K562 (cell line): ENCODE measurements at regions not wholly inside any gene's neighbourhood (a gene's known extent, or its start where the extent isn't known, plus 50 kb on each side); places are given as distances from the start of the nearest gene placed in this dataset.

Experiments used
- COPS2 ChIP-seq: fragments of 450-650 bp; conservative IDR thresholded peaks from 2 replicates; pipeline ENCODE4 v1.6.1; 2016; ENCODE audit warnings: mild to moderate bottlenecking, moderate library complexity
- FUS ChIP-seq: fragments of 200-400 bp; formaldehyde crosslinking; optimal IDR thresholded peaks from 2 replicates; pipeline ENCODE3; 2017; ENCODE audit warnings: low read depth, low read length
- GTF2F1 ChIP-seq: IDR thresholded peaks from 2 replicates; pipeline ENCODE4 v1.6.1; 2011; ENCODE audit warnings: low read depth, low read length, improper control_type of control experiment
- HDAC2 ChIP-seq: fragments of 450-650 bp; IDR thresholded peaks from 2 replicates; pipeline ENCODE4 v1.6.1; 2016; ENCODE audit warnings: mild to moderate bottlenecking
- HNRNPLL ChIP-seq: fragments of 200-400 bp; formaldehyde crosslinking; IDR thresholded peaks from 2 replicates; pipeline ENCODE4 v1.6.1; 2017; ENCODE audit warnings: low read length, low read depth, mild to moderate bottlenecking; ENCODE audit not compliant: poor library complexity, severe bottlenecking
- KLF16 ChIP-seq: IDR thresholded peaks from 2 replicates; pipeline ENCODE4 v1.6.1; 2016; ENCODE audit warnings: antibody characterized with exemption
- NR4A1 ChIP-seq, 2 experiments: fragments of 250-450 bp in 1 of 2; fragments of 450-650 bp in 1 of 2; sonication (Bioruptor Pico) in 1 of 2; IDR thresholded peaks; 2 replicates each; pipeline versions ENCODE4 v1.4.0 to v1.6.1; 2016 to 2020; ENCODE audit warnings: mild to moderate bottlenecking in 2 of 2, missing compliant biosample characterization in 1 of 2, missing genetic modification characterization in 1 of 2, moderate library complexity in 1 of 2
- SIRT6 ChIP-seq: IDR thresholded peaks from one replicate; pipeline ENCODE4 v1.6.1; 2012; ENCODE audit warnings: low read depth, mild to moderate bottlenecking, control low read depth, inconsistent platforms, low read length, moderate library complexity
- TEAD4 ChIP-seq, 2 experiments: sonication (generic) in 1 of 2; formaldehyde crosslinking in 1 of 2; IDR thresholded peaks; 2 replicates each; pipeline versions ENCODE4 v1.6.1 to v1.8.0; 2012 to 2022; ENCODE audit warnings: borderline replicate concordance in 1 of 2, inconsistent platforms in 1 of 2, low read length in 1 of 2, mild to moderate bottlenecking in 1 of 2, missing genetic modification reagents in 1 of 2
- ZNF764 ChIP-seq: fragments of 250-450 bp; sonication (Bioruptor Pico); IDR thresholded peaks from 2 replicates; pipeline ENCODE4 v1.4.0; 2020; ENCODE audit warnings: low read depth, mild to moderate bottlenecking, moderate library complexity
- ZNF766 ChIP-seq: fragments of 200-800 bp; sonication (Bioruptor generic); conservative IDR thresholded peaks from 2 replicates; pipeline ENCODE4 v1.6.1; 2016; ENCODE audit warnings: missing genetic modification characterization, missing compliant biosample characterization
- TF ChIP-seq, protein P1 (sequence below): sonication (generic); formaldehyde crosslinking; IDR thresholded peaks from 2 replicates; pipeline ENCODE4 v1.8.0; 2022; ENCODE audit warnings: mild to moderate bottlenecking, missing genetic modification reagents
- TF ChIP-seq, protein P2 (sequence below): fragments of 250-450 bp; sonication (Bioruptor Pico); IDR thresholded peaks from 2 replicates; pipeline ENCODE4 v1.4.0; 2020; ENCODE audit warnings: mild to moderate bottlenecking, moderate library complexity
- TF ChIP-seq, protein P3 (sequence below): fragments of 450-650 bp; IDR thresholded peaks from 2 replicates; pipeline ENCODE4 v1.6.1; 2017; ENCODE audit warnings: antibody characterized with exemption
- TF ChIP-seq, protein P4 (sequence below): fragments of 250-450 bp; sonication (Bioruptor Pico); IDR thresholded peaks from 2 replicates; pipeline ENCODE4 v1.8.0; 2022; ENCODE audit warnings: inconsistent platforms, mild to moderate bottlenecking, moderate library complexity, borderline replicate concordance
- TF ChIP-seq, protein P5 (sequence below), 2 experiments: IDR thresholded peaks; 2 replicates each; pipeline ENCODE4 v1.6.1; 2011; ENCODE audit warnings: borderline replicate concordance in 1 of 2, control low read depth in 1 of 2, low read depth in 1 of 2, low read length in 1 of 2, mild to moderate bottlenecking in 1 of 2, mixed read lengths in 1 of 2, moderate library complexity in 1 of 2; ENCODE audit not compliant: insufficient read depth in 1 of 2, insufficient read length in 1 of 2, poor library complexity in 1 of 2, severe bottlenecking in 1 of 2; ENCODE audit errors: extremely low read depth in 1 of 2
- TF ChIP-seq, protein P6 (sequence below): fragments of 450-650 bp; IDR thresholded peaks from 2 replicates; pipeline ENCODE4 v1.6.1; 2016; ENCODE audit warnings: low read depth, mild to moderate bottlenecking, moderate library complexity

DNA sequence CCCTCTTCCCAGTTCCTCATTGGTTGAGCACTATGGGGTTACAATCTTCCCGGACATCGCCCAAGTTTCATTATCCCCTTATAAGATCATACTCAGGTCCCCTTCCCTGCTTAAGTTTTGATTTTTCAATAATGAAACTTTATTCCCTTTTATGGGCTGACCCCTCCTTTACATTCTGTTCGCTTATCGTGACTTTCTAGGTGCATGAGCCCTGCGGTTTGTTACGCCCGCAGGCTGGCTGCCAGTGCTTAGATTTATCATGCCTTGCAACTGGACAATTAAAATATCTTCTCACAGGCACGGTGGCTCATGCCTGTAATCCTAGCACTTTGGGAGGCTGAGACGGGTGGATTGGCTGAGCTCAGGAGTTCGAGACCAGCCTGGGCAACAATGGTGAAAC, 127.9 kb upstream of the FER start (continued):
- TF ChIP-seq, protein P1, sequence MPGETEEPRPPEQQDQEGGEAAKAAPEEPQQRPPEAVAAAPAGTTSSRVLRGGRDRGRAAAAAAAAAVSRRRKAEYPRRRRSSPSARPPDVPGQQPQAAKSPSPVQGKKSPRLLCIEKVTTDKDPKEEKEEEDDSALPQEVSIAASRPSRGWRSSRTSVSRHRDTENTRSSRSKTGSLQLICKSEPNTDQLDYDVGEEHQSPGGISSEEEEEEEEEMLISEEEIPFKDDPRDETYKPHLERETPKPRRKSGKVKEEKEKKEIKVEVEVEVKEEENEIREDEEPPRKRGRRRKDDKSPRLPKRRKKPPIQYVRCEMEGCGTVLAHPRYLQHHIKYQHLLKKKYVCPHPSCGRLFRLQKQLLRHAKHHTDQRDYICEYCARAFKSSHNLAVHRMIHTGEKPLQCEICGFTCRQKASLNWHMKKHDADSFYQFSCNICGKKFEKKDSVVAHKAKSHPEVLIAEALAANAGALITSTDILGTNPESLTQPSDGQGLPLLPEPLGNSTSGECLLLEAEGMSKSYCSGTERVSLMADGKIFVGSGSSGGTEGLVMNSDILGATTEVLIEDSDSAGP: no peak
- TF ChIP-seq ZNF764 (CRISPR knock-in tag) (no peak), ZNF766 (CRISPR knock-in tag) (no peak), FUS (no peak), SIRT6 (no peak), HDAC2 (0 out of 2 replicates have a peak, but pooled peaks have one; percentile 27), NR4A1 (CRISPR knock-in tag; IDR thresholded peaks at IDR 0.05) (no peak), NR4A1 (tag; IDR thresholded peaks at IDR 0.05) (no peak), TEAD4 (IDR thresholded peaks at IDR 0.05; ENCODE audit: low read length) (peak; percentile 76), TEAD4 (CRISPR knock-in tag; IDR thresholded peaks at IDR 0.05; ENCODE audit: borderline replicate concordance) (no peak), COPS2 (no peak), HNRNPLL (no peak), GTF2F1 (no peak), KLF16 (0 out of 2 replicates have a peak, but pooled peaks have one; percentile 37)
- TF ChIP-seq, protein P2, sequence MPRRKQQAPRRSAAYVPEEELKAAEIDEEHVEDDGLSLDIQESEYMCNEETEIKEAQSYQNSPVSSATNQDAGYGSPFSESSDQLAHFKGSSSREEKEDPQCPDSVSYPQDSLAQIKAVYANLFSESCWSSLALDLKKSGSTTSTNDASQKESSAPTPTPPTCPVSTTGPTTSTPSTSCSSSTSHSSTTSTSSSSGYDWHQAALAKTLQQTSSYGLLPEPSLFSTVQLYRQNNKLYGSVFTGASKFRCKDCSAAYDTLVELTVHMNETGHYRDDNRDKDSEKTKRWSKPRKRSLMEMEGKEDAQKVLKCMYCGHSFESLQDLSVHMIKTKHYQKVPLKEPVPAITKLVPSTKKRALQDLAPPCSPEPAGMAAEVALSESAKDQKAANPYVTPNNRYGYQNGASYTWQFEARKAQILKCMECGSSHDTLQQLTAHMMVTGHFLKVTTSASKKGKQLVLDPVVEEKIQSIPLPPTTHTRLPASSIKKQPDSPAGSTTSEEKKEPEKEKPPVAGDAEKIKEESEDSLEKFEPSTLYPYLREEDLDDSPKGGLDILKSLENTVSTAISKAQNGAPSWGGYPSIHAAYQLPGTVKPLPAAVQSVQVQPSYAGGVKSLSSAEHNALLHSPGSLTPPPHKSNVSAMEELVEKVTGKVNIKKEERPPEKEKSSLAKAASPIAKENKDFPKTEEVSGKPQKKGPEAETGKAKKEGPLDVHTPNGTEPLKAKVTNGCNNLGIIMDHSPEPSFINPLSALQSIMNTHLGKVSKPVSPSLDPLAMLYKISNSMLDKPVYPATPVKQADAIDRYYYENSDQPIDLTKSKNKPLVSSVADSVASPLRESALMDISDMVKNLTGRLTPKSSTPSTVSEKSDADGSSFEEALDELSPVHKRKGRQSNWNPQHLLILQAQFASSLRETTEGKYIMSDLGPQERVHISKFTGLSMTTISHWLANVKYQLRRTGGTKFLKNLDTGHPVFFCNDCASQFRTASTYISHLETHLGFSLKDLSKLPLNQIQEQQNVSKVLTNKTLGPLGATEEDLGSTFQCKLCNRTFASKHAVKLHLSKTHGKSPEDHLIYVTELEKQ (CRISPR knock-in tag): no peak
- TF ChIP-seq, protein P3, sequence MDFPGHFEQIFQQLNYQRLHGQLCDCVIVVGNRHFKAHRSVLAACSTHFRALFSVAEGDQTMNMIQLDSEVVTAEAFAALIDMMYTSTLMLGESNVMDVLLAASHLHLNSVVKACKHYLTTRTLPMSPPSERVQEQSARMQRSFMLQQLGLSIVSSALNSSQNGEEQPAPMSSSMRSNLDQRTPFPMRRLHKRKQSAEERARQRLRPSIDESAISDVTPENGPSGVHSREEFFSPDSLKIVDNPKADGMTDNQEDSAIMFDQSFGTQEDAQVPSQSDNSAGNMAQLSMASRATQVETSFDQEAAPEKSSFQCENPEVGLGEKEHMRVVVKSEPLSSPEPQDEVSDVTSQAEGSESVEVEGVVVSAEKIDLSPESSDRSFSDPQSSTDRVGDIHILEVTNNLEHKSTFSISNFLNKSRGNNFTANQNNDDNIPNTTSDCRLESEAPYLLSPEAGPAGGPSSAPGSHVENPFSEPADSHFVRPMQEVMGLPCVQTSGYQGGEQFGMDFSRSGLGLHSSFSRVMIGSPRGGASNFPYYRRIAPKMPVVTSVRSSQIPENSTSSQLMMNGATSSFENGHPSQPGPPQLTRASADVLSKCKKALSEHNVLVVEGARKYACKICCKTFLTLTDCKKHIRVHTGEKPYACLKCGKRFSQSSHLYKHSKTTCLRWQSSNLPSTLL: no peak
- TF ChIP-seq, protein P4, sequence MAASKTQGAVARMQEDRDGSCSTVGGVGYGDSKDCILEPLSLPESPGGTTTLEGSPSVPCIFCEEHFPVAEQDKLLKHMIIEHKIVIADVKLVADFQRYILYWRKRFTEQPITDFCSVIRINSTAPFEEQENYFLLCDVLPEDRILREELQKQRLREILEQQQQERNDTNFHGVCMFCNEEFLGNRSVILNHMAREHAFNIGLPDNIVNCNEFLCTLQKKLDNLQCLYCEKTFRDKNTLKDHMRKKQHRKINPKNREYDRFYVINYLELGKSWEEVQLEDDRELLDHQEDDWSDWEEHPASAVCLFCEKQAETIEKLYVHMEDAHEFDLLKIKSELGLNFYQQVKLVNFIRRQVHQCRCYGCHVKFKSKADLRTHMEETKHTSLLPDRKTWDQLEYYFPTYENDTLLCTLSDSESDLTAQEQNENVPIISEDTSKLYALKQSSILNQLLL: no peak
- TF ChIP-seq, protein P5, sequence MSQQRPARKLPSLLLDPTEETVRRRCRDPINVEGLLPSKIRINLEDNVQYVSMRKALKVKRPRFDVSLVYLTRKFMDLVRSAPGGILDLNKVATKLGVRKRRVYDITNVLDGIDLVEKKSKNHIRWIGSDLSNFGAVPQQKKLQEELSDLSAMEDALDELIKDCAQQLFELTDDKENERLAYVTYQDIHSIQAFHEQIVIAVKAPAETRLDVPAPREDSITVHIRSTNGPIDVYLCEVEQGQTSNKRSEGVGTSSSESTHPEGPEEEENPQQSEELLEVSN (IDR thresholded peaks at IDR 0.05; ENCODE audit: borderline replicate concordance in 1 of 2, extremely low read depth in 1 of 2, insufficient read depth in 1 of 2, insufficient read length in 1 of 2, low read depth in 1 of 2, low read length in 1 of 2, poor library complexity in 1 of 2, severe bottlenecking in 1 of 2): no peak
- TF ChIP-seq, protein P6, sequence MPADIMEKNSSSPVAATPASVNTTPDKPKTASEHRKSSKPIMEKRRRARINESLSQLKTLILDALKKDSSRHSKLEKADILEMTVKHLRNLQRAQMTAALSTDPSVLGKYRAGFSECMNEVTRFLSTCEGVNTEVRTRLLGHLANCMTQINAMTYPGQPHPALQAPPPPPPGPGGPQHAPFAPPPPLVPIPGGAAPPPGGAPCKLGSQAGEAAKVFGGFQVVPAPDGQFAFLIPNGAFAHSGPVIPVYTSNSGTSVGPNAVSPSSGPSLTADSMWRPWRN: peak; percentile 95
